Inferior parietal cortex (tissue), 1 donor: ENCODE measurements at regions not wholly inside any gene's neighbourhood (a gene's known extent, or its start where the extent isn't known, plus 50 kb on each side); places are given as distances from the start of the nearest gene placed in this dataset.
"Not testable (repeated sequence)": the region's sequence is repeated elsewhere in the genome, so short reads cannot be mapped to it uniquely, and the experiment has no call there.

Source experiments
- DNase-seq: peaks from one replicate; pipeline ENCODE4 v3.0.0-alpha.2; 2016; ENCODE audit errors: extremely low spot score

- DNase-seq = no peak
These were observed 512.3 kb upstream of the EPHA5 start for GRCh38 chr4:66182636-66183035.

- DNase-seq = no peak
These were observed 508.6 kb upstream of the EPHA5 start for GRCh38 chr4:66178906-66179305.

- DNase-seq = no peak
These were observed 499.1 kb upstream of the EPHA5 start for GRCh38 chr4:66169341-66169740.

GRCh38 chr4:66164869-66165268, 494.6 kb upstream of the EPHA5 start:
- DNase-seq = no peak

GRCh38 chr4:66160606-66161005, 490.3 kb upstream of the EPHA5 start:
- no peak for DNase-seq

GRCh38 chr4:66157594-66157993, 487.3 kb upstream of the EPHA5 start:
- DNase-seq = no peak

GRCh38 chr4:66130042-66130441, 459.8 kb upstream of the EPHA5 start:
- DNase-seq = no peak

GRCh38 chr4:66123831-66124413, 453.6 kb upstream of the EPHA5 start:
- no peak for DNase-seq

- no peak for DNase-seq
These were observed 452.9 kb upstream of the EPHA5 start for GRCh38 chr4:66123190-66123589.

GRCh38 chr4:66115231-66115630, 444.9 kb upstream of the EPHA5 start:
- not testable (repeated sequence) for DNase-seq

GRCh38 chr4:66108898-66109297, 438.6 kb upstream of the EPHA5 start:
- DNase-seq = no peak

GRCh38 chr4:66097218-66097617, 426.9 kb upstream of the EPHA5 start:
- DNase-seq = no peak

- no peak for DNase-seq
These were observed 424.8 kb upstream of the EPHA5 start for GRCh38 chr4:66095065-66095464.

GRCh38 chr4:66094070-66094469, 423.8 kb upstream of the EPHA5 start:
- no peak for DNase-seq

GRCh38 chr4:66091786-66092185, 421.5 kb upstream of the EPHA5 start:
- no peak for DNase-seq

- no peak for DNase-seq
These were observed 403.7 kb upstream of the EPHA5 start for GRCh38 chr4:66073961-66074360.

- no peak for DNase-seq
These were observed 401.6 kb upstream of the EPHA5 start for GRCh38 chr4:66071911-66072310.

GRCh38 chr4:66062921-66063320, 392.6 kb upstream of the EPHA5 start:
- DNase-seq = no peak

- no peak for DNase-seq
These were observed 391.8 kb upstream of the EPHA5 start for GRCh38 chr4:66062044-66062443.

GRCh38 chr4:66059556-66059955, 389.3 kb upstream of the EPHA5 start:
- no peak for DNase-seq

GRCh38 chr4:66059136-66059535, 388.8 kb upstream of the EPHA5 start:
- no peak for DNase-seq

- no peak for DNase-seq
These were observed 385.7 kb upstream of the EPHA5 start for GRCh38 chr4:66055999-66056398.

GRCh38 chr4:66052426-66052825, 382.1 kb upstream of the EPHA5 start:
- no peak for DNase-seq

GRCh38 chr4:66048861-66049260, 378.6 kb upstream of the EPHA5 start:
- DNase-seq = no peak
